ENCODE measurements at regions not wholly inside any gene's neighbourhood (a gene's known extent, or its start where the extent isn't known, plus 50 kb on each side); places are given as distances from the start of the nearest gene placed in this dataset.
"Not testable (repeated sequence)": the region's sequence is repeated elsewhere in the genome, so short reads cannot be mapped to it uniquely, and the experiment has no call there.

DNA sequence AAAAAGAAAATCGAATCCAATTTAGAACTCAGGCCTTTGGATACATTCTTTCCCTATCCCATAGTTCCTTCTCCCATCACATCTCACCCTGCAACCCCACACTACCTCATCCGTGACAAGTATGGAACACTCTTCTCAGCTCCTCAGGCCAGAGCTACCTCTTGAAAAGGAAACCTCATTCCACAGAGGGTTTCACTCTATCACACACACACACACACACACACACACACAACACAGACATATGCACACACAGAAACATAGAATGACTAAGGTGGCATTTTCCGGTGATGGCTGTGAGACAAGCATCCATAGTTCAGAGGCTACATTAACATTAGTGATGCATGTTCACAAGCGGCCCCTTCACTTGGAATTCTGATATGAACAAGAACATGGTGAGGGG lies 122.0 kb upstream of the HES1 start:
- DNase-seq (ENCODE audit: extremely low read depth in 1 of 11, low read depth in 9 of 11, low spot score in 4 of 11) = no peak

DNA sequence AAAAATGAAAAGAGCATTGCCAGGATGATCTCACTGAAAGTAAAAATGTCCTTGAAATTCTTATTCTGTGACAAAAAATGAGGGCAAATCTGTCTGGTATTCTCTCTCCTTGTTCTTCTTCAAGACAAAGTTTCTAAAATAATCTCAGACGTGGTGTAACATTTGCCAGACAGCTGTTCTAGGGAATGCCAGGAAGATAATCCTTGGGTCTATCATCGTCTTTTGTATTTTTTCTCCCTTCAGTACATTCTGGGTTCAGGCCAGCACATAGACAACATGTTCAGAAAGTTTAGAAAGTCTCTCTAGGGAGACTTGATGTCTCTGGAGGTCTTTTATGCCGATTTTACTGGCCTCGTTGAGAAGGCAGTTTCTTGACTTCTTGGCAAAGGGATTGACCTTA lies 121.2 kb upstream of the HES1 start:
- no peak for DNase-seq (ENCODE audit: extremely low read depth in 1 of 11, low read depth in 9 of 11, low spot score in 4 of 11)

DNA sequence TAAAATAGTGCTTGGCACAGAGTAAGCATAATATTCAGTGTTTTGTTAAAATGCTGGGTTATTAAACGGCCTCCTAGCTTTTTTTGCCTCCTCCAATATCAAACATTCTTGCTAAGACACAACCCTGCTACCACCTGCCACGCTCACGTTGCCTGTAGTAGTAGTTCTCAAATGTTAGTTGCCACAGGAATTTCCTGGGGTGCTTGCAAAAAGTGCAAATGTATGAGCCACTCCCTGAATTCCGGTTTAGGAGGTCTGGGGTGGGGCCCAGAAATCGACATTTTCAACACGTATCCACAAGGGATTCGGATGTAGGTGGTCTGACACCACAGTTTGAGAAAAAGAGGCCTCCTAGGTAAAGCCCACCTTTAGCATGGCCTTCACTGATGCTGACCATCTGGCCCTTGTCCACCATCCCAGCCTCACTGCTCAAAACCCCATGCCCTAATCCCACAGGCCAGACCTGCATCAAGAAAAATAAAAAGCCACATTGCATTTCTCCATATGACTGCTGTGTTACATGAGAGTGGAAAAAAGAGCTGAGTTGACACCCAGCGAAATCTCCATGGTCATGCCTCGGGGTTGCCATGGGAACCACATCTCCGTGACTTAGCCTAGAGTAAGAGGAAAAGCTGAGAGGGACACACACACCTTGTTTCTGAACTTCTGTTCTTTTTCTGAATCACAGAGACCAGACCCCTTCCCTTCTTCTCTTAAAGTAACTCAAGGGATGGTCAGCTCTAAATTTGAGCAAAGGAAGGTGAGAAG lies 116.4 kb upstream of the HES1 start:
- peak in 4 of 11 donors; percentile 40 to 54 (median 49) for DNase-seq (ENCODE audit: extremely low read depth in 1 of 11, low read depth in 9 of 11, low spot score in 4 of 11)

DNA sequence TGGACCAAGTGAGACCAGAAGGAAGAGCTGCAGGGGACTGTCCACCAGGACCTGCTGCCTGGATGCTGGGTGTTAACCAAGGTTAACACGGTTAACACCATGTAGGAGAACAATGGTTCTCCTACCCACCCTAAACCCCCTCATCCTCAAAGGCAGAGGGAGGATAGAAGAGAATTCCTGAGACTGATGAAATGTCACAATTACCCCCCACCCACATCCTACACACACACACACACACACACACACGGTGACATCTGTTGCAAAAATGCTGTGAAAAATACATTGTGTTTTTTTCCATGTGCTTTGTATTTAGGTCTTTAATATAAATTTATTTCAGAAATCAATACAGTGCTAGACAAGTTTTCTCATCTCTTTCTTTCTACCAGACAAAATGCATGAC lies 113.9 kb upstream of the HES1 start:
- no peak for DNase-seq (ENCODE audit: extremely low read depth in 1 of 11, low read depth in 9 of 11, low spot score in 4 of 11)

DNA sequence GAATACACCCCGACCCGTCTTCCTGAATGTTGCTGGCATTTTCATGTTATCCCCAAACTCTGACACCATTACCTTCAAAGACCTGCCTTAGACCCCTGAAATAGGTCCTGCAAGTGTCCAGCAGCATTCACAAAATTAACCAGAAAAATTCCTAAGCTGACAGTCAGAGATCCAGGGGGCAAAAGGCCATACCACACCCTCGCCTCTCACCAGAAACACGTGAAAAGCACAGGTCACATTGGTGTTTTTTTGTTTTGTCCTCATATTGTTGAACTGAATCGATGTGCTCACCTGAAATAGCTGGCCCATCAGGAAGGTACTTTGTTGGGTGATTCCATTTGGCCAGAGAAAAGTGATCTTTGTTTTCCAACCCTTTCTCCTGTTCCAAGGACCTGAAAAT lies 113.1 kb upstream of the HES1 start:
- no peak for DNase-seq (ENCODE audit: extremely low read depth in 1 of 11, low read depth in 9 of 11, low spot score in 4 of 11)

DNA sequence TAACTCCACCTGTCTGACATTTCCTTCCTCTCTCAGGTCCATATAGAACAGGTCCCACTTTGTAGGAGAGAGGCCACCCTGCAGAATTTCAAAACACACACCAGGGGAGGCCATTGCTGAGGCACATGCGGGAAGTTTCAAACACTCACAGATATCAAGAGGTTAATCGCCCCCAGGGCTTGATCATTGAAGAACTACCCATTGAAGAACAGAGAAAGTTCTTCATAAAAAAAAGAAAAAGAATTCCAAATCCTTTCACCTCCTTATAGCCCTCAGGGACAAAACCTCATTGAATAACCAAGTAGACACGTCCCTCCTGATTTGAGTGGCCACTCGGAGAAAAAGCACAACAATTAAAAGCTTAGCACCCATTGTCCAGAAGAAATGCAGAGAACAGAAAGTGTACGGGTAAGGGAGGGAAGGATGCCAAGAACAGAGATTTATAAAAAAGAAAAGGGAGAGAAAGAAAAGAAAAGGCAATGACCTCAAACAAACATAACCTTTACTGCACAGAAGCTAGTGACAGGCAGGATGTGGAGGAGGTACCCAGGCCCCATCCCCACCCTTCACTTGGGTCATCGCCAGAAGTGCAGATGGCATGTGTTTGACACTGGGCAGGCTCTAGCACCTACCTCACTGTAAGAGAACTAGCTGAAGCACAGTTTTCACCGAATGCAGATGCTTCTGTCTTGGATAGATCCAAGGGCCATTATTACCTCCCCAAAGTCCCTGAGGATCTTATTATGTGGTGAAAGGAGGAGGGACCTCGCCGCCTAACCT lies 112.3 kb upstream of the HES1 start:
- no peak for DNase-seq (ENCODE audit: extremely low read depth in 1 of 11, low read depth in 9 of 11, low spot score in 4 of 11)

DNA sequence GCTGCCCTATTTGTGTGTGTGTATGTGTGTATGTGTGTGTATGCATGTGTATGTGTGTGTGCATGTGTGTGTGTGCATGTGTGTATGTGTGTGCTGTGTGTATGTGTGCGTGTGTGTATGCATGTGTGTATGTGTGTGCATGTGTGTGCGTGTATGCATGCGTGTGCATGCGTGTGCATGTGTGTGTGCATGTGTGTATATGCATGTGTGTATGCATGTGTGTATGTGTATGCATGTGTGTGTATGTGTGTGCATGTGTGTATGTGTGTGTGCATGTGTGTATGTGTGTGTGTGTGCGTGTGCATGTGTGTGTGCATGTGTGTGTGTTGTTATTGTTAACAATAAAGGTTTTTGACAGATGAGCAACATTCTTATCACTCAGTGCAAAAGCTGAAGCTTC lies 110.8 kb upstream of the HES1 start:
- no peak for DNase-seq (ENCODE audit: extremely low read depth in 1 of 11, low read depth in 9 of 11, low spot score in 4 of 11)

DNA sequence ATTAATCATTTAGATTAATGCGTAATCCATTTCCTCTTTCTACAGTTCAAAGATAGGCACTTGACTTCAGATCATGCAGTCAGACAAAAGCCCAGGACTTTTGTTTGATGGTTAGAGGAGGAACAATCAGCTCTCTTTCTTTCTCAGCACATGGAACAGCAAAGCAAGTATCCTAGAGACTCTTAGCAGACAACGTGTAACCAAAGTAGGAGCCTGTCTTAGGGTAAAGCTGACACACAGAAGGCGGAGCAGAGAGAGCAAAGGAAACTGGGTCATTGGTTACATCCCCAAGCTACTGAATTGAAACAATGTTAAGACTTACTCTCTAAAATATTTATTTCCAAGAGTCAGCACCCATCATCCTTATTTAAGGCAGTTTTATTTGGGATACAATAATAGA lies 110.0 kb upstream of the HES1 start:
- no peak for DNase-seq (ENCODE audit: extremely low read depth in 1 of 11, low read depth in 9 of 11, low spot score in 4 of 11)

DNA sequence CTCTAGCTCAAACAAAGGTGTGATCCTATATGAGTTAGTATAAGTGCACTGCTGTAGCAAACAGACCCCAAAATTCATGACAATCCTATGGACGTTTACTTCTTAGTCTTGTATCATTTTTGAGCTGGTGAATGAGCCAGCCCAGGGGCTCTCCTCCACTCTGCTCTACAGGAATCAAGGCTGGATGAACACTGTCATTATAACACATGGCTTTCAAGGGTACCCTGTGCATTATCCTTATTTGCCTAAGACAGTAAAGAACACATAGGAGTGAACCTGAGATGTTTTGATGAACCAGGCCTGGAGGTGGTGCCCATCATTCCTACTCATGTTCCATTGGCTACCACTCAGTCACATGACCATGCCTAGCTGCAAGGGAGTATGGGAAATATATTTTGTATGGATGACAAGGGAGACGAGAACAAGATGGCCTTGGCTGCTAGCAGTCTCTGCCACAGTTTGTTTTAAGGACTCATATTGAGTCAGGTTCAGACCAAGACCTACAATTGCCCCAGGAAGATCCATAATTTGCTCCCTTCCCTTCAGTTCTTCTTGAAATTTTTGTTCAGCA lies 107.4 kb upstream of the HES1 start:
- no peak for DNase-seq (ENCODE audit: extremely low read depth in 1 of 11, low read depth in 9 of 11, low spot score in 4 of 11)

DNA sequence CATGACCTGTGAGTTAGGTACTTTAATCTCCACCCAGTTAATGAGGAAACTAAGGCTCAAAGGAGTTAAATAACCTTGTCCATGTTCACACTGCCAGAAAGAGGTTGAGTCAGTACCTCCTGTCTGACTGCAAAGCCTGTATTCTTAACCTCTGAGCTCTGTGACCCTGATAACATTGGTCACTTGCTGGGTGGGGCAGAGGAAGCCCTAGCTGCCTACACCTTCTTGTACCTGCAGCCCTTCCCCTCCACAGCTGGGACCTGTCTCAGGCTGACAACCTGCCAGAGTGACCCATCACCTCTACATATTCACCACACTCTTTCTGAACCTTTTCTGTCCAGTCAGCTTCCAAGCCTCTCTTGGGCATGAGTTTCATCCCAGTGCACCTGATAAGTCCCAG lies 106.1 kb upstream of the HES1 start:
- DNase-seq (ENCODE audit: extremely low read depth in 1 of 11, low read depth in 9 of 11, low spot score in 4 of 11) = no peak

DNA sequence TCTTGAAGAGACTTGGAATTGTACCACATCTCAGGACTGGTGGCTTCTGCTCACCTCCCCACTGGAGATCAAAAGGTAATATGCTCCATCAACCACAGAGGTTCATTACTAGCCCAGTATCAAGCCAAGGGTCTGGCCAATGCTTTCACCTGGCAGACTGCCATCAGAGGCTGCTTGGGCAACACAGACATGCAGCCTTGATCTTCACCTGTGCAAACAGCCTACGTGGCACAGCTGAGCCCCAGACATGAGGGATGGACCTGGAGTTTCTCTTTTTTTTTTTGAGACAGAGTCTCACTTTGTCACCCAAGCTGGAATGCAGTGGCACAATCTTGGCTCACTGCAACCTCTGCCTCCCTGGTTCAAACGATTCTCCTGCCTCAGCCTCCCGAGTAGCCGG lies 105.6 kb upstream of the HES1 start:
- DNase-seq (ENCODE audit: extremely low read depth in 1 of 11, low read depth in 9 of 11, low spot score in 4 of 11) = no peak

DNA sequence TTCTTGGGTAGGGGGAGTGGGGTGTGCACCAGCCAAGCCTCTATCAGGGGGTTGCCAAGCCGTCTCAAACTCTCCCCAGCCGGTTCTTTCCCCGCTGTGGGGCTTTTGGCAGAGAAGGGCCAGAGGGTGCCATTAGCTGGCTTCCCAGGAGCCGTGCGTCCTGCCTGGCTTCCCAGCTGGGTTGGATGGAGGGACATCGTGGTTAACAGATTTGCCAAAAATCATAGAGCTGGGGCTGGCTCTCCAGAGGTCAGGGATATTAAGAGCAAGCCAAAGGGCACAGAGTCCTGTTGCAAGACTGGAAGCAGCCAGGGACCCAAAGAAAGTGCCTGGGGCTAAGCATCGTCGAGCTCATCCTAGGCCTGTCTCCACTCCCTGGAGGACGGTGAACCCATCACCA lies 104.6 kb upstream of the HES1 start:
- DNase-seq (ENCODE audit: extremely low read depth in 1 of 11, low read depth in 9 of 11, low spot score in 4 of 11) = no peak

DNA sequence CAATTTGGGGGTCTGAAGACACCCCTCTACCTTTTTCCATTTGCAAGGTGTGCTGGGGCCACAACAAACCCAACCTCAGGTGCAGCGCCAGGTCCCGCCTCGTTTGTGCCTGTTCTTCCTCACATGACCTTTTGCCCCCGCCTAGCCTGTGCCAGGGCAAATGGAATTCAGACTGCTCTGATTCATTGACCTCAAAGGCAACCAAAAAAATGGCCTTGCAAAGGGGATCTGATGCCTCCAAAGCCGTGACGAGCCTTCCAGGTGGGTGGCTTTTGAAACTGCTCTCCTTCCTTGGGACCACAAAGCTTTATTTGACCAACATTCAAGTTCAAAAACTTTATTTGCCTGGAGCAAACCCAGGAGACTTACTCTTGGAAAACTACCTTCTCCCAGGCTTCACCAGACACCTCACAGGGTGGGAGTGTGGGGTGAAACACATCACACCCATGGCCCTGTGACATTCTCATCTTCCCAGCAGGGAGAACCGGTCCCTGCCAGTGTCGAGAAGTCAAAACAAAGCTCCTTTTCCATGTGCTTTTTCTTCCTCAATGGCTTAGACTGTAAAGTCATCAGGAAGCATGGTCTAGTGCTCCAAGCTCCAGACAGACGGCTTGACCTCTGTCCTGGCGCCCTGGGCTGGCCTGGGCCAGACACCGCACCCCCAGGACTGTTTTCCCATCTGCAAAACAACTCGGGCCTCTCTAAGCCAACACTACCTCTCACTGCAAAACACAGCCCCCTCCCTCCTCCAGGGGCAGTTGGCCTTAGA lies 103.9 kb upstream of the HES1 start:
- DNase-seq (ENCODE audit: extremely low read depth in 1 of 11, low read depth in 9 of 11, low spot score in 4 of 11) = no peak

DNA sequence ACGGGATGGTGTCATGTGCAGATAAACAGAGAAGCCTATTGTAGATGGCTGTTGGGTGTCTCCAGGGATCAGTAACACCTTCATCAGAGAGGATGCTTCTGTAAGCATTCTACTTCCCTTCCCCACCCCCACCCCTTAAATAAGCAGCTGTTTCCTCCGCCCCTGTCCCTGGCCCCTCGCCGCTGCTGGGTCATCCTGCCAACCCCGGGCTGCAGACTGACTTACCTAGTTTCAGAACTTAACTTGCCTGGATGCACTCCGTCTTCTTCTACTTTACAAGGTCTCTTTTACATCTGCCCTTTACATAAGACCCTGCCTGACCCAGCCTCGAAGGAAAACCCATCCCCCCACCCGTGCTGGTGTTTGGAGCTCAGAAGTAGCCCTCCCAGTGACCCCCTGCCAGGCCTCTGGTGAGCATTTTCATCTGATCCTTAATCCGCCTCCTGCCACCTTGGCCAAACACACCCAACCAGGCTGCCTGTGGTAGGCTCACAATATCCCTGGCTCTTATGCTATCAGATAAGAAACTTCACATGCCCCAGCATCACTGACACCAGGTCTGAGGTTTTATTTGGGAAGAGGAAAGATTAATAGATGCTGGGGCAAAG lies 103.0 kb upstream of the HES1 start:
- DNase-seq (ENCODE audit: extremely low read depth in 1 of 11, low read depth in 9 of 11, low spot score in 4 of 11) = no peak

DNA sequence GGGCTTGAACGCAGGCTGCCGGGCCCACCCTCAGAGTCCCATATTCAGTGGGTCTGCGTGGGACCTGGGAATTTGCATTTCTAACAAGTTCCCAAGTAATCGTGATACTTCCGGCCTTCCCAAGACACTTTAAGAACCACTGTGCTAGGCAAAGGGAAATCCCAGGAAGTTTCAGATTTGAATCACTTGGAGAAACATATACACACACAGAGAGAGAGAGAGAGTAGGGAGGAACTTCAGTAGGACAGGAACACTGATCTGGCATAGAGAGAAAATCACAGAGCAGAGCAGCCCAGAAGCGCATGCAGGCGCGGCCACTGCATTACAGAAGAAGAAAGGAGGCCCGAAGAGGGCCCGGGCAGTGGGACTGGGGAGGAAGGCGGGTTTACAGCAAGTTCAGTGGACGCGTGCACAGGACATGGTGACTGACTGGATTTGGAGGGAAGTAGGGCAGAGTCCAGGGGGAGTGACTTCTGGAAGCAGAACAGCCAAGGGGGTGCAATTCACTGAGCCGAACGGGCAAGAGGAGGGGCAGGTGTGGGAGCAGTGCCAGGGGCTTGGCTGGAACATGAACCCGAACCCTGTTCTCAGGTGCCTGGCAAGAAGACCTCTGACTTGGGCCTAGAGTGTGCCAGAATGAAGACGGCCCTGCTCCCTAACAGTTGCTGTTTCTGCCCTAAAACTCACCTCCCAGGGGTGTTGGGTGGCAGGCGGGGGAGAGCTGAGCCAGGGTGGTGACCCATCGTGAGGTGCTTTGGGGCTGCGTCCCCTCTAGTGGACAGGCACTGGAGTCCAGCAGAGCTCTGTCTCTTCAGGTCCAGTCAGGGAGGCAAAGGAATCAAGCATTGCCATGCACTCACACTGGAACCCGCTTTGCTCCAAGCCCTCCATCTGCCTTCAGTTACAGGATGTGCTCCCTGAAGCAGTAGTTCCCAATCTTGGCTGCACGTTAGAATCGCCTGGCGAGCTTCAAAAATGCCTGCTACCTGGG lies 101.3 kb upstream of the HES1 start:
- DNase-seq (ENCODE audit: extremely low read depth in 1 of 11, low read depth in 9 of 11, low spot score in 4 of 11) = no peak

DNA sequence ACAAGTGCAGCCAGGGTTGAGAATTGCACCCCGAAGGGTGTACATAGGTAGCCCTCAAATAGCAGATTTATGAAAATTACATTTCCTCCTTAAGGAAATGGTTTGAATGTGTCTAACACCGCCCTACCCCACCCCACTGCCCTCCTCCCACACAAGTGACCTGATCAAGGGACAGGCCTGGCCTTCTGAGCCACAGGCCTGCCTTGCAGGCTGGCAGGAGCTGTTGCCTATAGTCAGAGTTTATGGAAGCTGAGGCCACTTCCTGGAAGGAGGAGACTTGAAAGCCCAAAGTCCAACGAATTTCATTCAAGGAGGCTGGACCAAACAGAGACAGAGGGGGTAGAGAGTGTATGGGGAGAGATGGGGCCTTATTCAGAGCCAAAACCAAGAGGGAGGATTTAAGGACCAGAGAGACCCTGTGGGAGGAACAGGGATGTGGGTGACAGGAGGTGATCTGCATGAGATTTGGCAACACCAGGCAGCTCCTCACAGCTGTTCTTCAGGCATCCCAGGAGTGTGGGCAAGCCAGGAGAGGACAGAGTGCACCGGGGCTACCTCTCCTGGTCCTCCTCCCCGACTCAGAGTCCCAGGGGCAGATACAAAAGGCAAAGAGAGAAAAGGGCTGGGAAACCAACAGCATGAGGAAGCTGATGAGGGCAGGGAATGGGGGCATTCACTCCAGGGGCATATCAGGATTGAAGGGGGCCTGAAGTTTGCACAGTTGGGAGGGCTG lies 100.4 kb upstream of the HES1 start:
- no peak for DNase-seq (ENCODE audit: extremely low read depth in 1 of 11, low read depth in 9 of 11, low spot score in 4 of 11)

DNA sequence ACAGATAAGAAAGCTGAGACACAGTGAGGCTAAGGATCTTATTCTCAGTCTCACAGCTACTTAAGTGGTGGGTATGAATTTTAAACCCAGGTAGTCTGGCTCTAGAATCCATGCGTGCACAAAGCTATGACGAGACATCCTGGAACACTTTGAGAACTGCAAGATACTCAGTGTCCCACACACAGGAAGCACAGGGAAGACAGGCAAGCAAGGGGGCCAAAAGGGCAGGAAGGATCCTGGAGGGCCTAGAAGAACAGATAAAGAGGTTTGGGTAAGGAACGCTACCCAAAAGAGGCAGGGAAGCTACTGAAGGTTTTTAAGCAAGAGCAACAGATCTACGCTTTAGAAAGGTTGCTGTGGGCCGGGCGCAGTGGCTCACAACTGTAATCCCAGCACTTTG lies 99.1 kb upstream of the HES1 start:
- no peak for DNase-seq (ENCODE audit: extremely low read depth in 1 of 11, low read depth in 9 of 11, low spot score in 4 of 11)

DNA sequence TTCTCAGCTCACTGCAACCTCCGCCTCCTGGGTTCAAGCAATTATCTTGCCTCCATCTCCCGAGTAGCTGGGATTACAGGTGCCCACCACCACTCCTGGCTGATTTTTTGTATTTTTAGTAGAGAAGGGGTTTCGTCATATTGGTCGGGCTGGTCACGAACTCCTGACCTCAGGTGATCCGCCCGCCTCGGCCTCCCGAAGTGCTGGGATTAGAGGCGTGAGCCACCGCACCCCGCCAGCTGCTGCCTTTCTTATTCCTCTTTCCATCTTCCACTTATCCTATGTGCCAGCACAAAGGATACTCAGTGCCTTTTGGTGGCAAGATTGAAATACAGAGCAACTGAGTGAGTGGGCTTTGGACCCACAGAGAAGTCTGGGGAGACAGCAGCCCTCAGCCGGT lies 97.6 kb upstream of the HES1 start:
- DNase-seq (ENCODE audit: extremely low read depth in 1 of 11, low read depth in 9 of 11, low spot score in 4 of 11) = not testable (repeated sequence)

Measured in renal cortex interstitium (tissue), 11 donors.